Stomach (tissue), 8 donors: ENCODE measurements at regions not wholly inside any gene's neighbourhood (a gene's known extent, or its start where the extent isn't known, plus 50 kb on each side); places are given as distances from the start of the nearest gene placed in this dataset.

ENCODE experiments used
- DNase-seq, 2 donors: peaks; one replicate each; pipeline versions ENCODE4 v3.0.0 to v3.0.0-alpha.2; 2013 to 2019
- H3K27ac ChIP-seq, 5 donors: fragments of 200-600 bp in 4 of 5; sonication (generic) in 4 of 5; one replicate each; pipeline ENCODE4 v1.5.1; 2013 to 2019; ENCODE audit warnings: mild to moderate bottlenecking in 1 of 5, moderate library complexity in 1 of 5
- H3K27me3 ChIP-seq, 3 donors: fragments of 200-600 bp; sonication (generic); one replicate each; pipeline ENCODE4 v1.5.1; 2017 to 2019; ENCODE audit warnings: mixed run types in 1 of 3
- H3K36me3 ChIP-seq, 4 donors: fragments of 200-600 bp; sonication (generic); 1 replicate in 3 of 4; 2 replicates in 1 of 4; pipeline ENCODE4 v1.5.1; 2016 to 2019
- H3K4me1 ChIP-seq, 4 donors: fragments of 200-600 bp; sonication (generic); one replicate each; pipeline ENCODE4 v1.5.1; 2016 to 2019
- H3K4me3 ChIP-seq, 4 donors: fragments of 200-600 bp; sonication (generic) in 3 of 4; one replicate each; pipeline ENCODE4 v1.5.1; 2016 to 2019; ENCODE audit warnings: mild to moderate bottlenecking in 1 of 4
- H3K9me3 ChIP-seq, 4 donors: fragments of 200-600 bp; sonication (generic); one replicate each; pipeline ENCODE4 v1.5.1; 2016 to 2019
- CTCF ChIP-seq, 7 experiments: fragments of 450-650 bp in 4 of 7; fragments of 200-600 bp in 3 of 7; sonication (generic) in 3 of 7; IDR thresholded peaks; one replicate each; pipeline ENCODE4 v1.5.1; 2016 to 2019; ENCODE audit warnings: antibody characterized with exemption in 7 of 7, control low read depth in 2 of 7, mild to moderate bottlenecking in 1 of 7
- EP300 ChIP-seq: sonication (generic); formaldehyde crosslinking; IDR thresholded peaks from one replicate; pipeline ENCODE4 v1.6.1; 2017; ENCODE audit warnings: antibody characterized with exemption
- POLR2A ChIP-seq, 4 donors: fragments of 450-650 bp; IDR thresholded peaks; one replicate each; pipeline ENCODE4 v1.6.1; 2016; ENCODE audit warnings: antibody characterized with exemption in 4 of 4, control low read depth in 2 of 4, mild to moderate bottlenecking in 1 of 4, moderate library complexity in 1 of 4
- POLR2AphosphoS5 ChIP-seq, 3 donors: sonication (generic); formaldehyde crosslinking; IDR thresholded peaks; one replicate each; pipeline ENCODE4 v1.6.1; 2016; ENCODE audit warnings: antibody characterized with exemption in 3 of 3
- WGBS, 5 donors: extraction: QIAGEN DNeasy Blood & Tissue Kit in 3 of 5; methylation state at CpG; one replicate each; pipeline versions ENCODE4 v1.1.5 to v1.1.7; 2013 to 2018; 5-methylcytosine and 5-hydroxymethylcytosine counted together
- intact Hi-C: fragments of 100-400 bp; cut with DNase I; formaldehyde crosslinking; loops from one replicate; pipeline ENCODE4 v1.15.1; 2023; ENCODE audit warnings: low total_unique reads
- donor health status: healthy with polysubstance abuse.
- donor health status: Bipolar disorder and iron deficiency.
- donor health status: healthy.

- DNase-seq = no peak
- Histone ChIP-seq H3K27me3 (no peaks in the 10 kb centered on the region), H3K4me3 (no peak overlapping the region), H3K27ac (no peak overlapping the region), H3K36me3 (no peaks in the 10 kb centered on the region), H3K9me3 (no peaks in the 10 kb centered on the region), H3K4me1 (no peaks in the 10 kb centered on the region)
- WGBS, 5 donors = 73 to 89% (median 84%) methylated on average over 1 of the region's 1 CpG
- TF ChIP-seq EP300 (no peak), POLR2A (IDR thresholded peaks at IDR 0.05) (no peak), CTCF (IDR thresholded peaks at IDR 0.05) (no peak), POLR2AphosphoS5 (IDR thresholded peaks at IDR 0.05) (no peak)
- intact Hi-C loops = no loop called here
These were observed 94.0 kb upstream of the MCHR2 start for GRCh38 chr6:100088009-100088408.

DNA sequence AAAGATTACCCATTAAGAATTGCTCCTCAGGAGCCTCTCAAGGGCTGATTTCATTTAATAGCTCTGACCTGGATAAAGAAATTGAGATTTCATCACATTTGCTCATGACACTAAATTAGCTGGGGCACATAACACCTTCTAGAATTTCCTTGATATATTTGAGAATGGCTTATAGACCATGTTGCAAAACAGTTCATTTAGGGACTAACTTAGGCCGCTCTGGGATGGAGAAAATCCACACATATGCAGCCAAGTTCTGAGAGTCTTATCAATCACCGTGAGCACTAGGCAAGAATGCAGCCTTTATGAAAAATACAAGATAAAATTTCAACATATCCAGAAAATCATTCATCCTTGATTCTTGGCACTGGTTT is 91.0 kb upstream of the MCHR2 start:
- intact Hi-C loops = no loop called here
- Histone ChIP-seq H3K27ac (no peak overlapping the region), H3K9me3 (no peaks in the 10 kb centered on the region), H3K4me3 (no peak overlapping the region), H3K27me3 (no peaks in the 10 kb centered on the region), H3K4me1 (no peaks in the 10 kb centered on the region), H3K36me3 (no peaks in the 10 kb centered on the region)
- TF ChIP-seq POLR2AphosphoS5 (IDR thresholded peaks at IDR 0.05) = no peak
- no peak for TF ChIP-seq POLR2A (IDR thresholded peaks at IDR 0.05)
- TF ChIP-seq CTCF (IDR thresholded peaks at IDR 0.05) = no peak
- TF ChIP-seq EP300 = no peak
- DNase-seq = no peak
- 63 to 84% (median 65%) methylated on average over 2 of the region's 2 CpGs for WGBS, 5 donors

- no peaks in the 10 kb centered on the region for H3K9me3 ChIP-seq
- TF ChIP-seq POLR2AphosphoS5 (IDR thresholded peaks at IDR 0.05) = no peak
- TF ChIP-seq CTCF (IDR thresholded peaks at IDR 0.05) = no peak
- no peak for TF ChIP-seq EP300
- no peak for TF ChIP-seq POLR2A (IDR thresholded peaks at IDR 0.05)
- H3K27ac ChIP-seq = no peak overlapping the region
- 31 to 51% (median 44%) methylated on average over 4 of the region's 4 CpGs for WGBS, 5 donors
- DNase-seq = no peak
- no peak overlapping the region for H3K4me3 ChIP-seq
- H3K36me3 ChIP-seq = no peaks in the 10 kb centered on the region
- intact Hi-C loops = no loop called here
- H3K4me1 ChIP-seq = no peaks in the 10 kb centered on the region
- no peaks in the 10 kb centered on the region for H3K27me3 ChIP-seq
These were observed 90.4 kb upstream of the MCHR2 start for GRCh38 chr6:100084316-100084990.

DNA sequence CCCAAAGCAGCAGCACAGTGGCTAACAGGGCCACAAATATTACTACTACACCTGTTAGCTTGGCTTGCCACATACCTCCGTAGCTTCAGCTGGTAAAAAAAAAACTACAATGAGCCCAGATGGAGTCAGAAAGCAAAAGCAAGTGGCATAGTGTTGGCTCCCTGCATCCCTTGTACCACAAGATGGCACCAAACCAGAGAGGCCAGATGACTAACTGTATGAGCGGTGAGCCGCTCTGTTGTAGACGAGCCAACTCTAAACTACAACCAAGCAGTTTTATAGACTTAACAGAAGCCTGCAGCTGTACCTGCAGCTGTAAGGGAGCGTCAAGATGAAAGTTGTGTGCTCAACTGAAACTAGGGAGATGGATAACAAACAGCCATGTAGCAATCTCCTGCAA is 84.5 kb upstream of the MCHR2 start:
- Histone ChIP-seq H3K4me1 (no peaks in the 10 kb centered on the region), H3K4me3 (no peak overlapping the region), H3K27me3 (no peaks in the 10 kb centered on the region), H3K9me3 (no peaks in the 10 kb centered on the region), H3K27ac (no peak overlapping the region), H3K36me3 (no peaks in the 10 kb centered on the region)
- peak in 1 of 2 donors; percentile 9 for DNase-seq
- TF ChIP-seq CTCF (IDR thresholded peaks at IDR 0.05) = no peak
- TF ChIP-seq POLR2A (IDR thresholded peaks at IDR 0.05) = no peak
- 46 to 58% (median 54%) methylated on average over 5 of the region's 5 CpGs for WGBS, 5 donors
- intact Hi-C loops = no loop called here
